ENCODE measurements at regions not wholly inside any gene's neighbourhood (a gene's known extent, or its start where the extent isn't known, plus 50 kb on each side); places are given as distances from the start of the nearest gene placed in this dataset.

- no peak overlapping the region for H2AFZ ChIP-seq (ENCODE audit: low read length)
- H3K9me2 ChIP-seq (replicated peaks; ENCODE audit: insufficient read depth, low read length): no peaks in the 10 kb centered on the region
- H3K36me3 ChIP-seq (ENCODE audit: insufficient read depth, low read length): no peaks in the 10 kb centered on the region
- no peaks in the 10 kb centered on the region for H3K79me2 ChIP-seq (ENCODE audit: low read length)
- H3K27me3 ChIP-seq (ENCODE audit: low read length): no peaks in the 10 kb centered on the region
- no peaks in the 10 kb centered on the region for H3K4me1 ChIP-seq (ENCODE audit: low read length)
- no peaks in the 10 kb centered on the region for H4K20me1 ChIP-seq (ENCODE audit: insufficient read depth, low read depth, low read length)
- H3K27ac ChIP-seq (ENCODE audit: low read length): no peak overlapping the region
- H3K4me3 ChIP-seq (ENCODE audit: low read length): no peak overlapping the region
- no peak overlapping the region for H3K9ac ChIP-seq (ENCODE audit: low read length)
- no peaks in the 10 kb centered on the region for H3K9me3 ChIP-seq (ENCODE audit: low read length)
- no peak overlapping the region for H3K4me2 ChIP-seq (ENCODE audit: low read depth, low read length, poor library complexity, severe bottlenecking)
- DNase-seq: no peak
Measured at GRCh38 chr15:93428807-93429351, 339.9 kb upstream of the RGMA start.

GRCh38 chr15:93428150-93428549 lies 339.1 kb upstream of the RGMA start:
- Histone ChIP-seq H3K4me2 (ENCODE audit: low read depth, low read length, poor library complexity, severe bottlenecking) (no peak overlapping the region), H3K4me1 (ENCODE audit: low read length) (no peaks in the 10 kb centered on the region), H3K4me3 (ENCODE audit: low read length) (no peak overlapping the region), H3K79me2 (ENCODE audit: low read length) (no peaks in the 10 kb centered on the region), H3K9me3 (ENCODE audit: low read length) (no peaks in the 10 kb centered on the region), H4K20me1 (ENCODE audit: insufficient read depth, low read depth, low read length) (no peaks in the 10 kb centered on the region), H2AFZ (ENCODE audit: low read length) (no peak overlapping the region), H3K27me3 (ENCODE audit: low read length) (no peaks in the 10 kb centered on the region), H3K9me2 (replicated peaks; ENCODE audit: insufficient read depth, low read length) (no peaks in the 10 kb centered on the region), H3K9ac (ENCODE audit: low read length) (no peak overlapping the region), H3K27ac (ENCODE audit: low read length) (no peak overlapping the region), H3K36me3 (ENCODE audit: insufficient read depth, low read length) (no peaks in the 10 kb centered on the region)
- no peak for DNase-seq

GRCh38 chr15:93424131-93424530 lies 335.1 kb upstream of the RGMA start:
- no peaks in the 10 kb centered on the region for H3K36me3 ChIP-seq (ENCODE audit: insufficient read depth, low read length)
- H3K4me1 ChIP-seq (ENCODE audit: low read length): no peaks in the 10 kb centered on the region

GRCh38 chr15:93422476-93422875 lies 333.5 kb upstream of the RGMA start:
- DNase-seq: no peak
- no peaks in the 10 kb centered on the region for H4K20me1 ChIP-seq (ENCODE audit: insufficient read depth, low read depth, low read length)

More at GRCh38 chr15:93424131-93424530, 335.1 kb upstream of the RGMA start:
- Histone ChIP-seq H2AFZ (ENCODE audit: low read length) (no peak overlapping the region), H3K9me3 (ENCODE audit: low read length) (no peaks in the 10 kb centered on the region), H4K20me1 (ENCODE audit: insufficient read depth, low read depth, low read length) (no peaks in the 10 kb centered on the region), H3K79me2 (ENCODE audit: low read length) (no peaks in the 10 kb centered on the region), H3K9me2 (replicated peaks; ENCODE audit: insufficient read depth, low read length) (no peaks in the 10 kb centered on the region), H3K4me3 (ENCODE audit: low read length) (no peak overlapping the region), H3K27ac (ENCODE audit: low read length) (no peak overlapping the region), H3K4me2 (ENCODE audit: low read depth, low read length, poor library complexity, severe bottlenecking) (no peak overlapping the region), H3K27me3 (ENCODE audit: low read length) (no peaks in the 10 kb centered on the region), H3K9ac (ENCODE audit: low read length) (no peak overlapping the region)
- no peak for DNase-seq

GRCh38 chr15:93420477-93420876 lies 331.5 kb upstream of the RGMA start:
- no peaks in the 10 kb centered on the region for H4K20me1 ChIP-seq (ENCODE audit: insufficient read depth, low read depth, low read length)
- no peak overlapping the region for H3K9ac ChIP-seq (ENCODE audit: low read length)
- H3K27ac ChIP-seq (ENCODE audit: low read length): no peak overlapping the region
- H3K9me3 ChIP-seq (ENCODE audit: low read length): no peaks in the 10 kb centered on the region
- no peaks in the 10 kb centered on the region for H3K4me1 ChIP-seq (ENCODE audit: low read length)
- H3K4me3 ChIP-seq (ENCODE audit: low read length): no peak overlapping the region
- H3K4me2 ChIP-seq (ENCODE audit: low read depth, low read length, poor library complexity, severe bottlenecking): no peak overlapping the region
- no peaks in the 10 kb centered on the region for H3K9me2 ChIP-seq (replicated peaks; ENCODE audit: insufficient read depth, low read length)
- no peak overlapping the region for H2AFZ ChIP-seq (ENCODE audit: low read length)
- DNase-seq: no peak
- no peaks in the 10 kb centered on the region for H3K27me3 ChIP-seq (ENCODE audit: low read length)
- no peaks in the 10 kb centered on the region for H3K36me3 ChIP-seq (ENCODE audit: insufficient read depth, low read length)
- H3K79me2 ChIP-seq (ENCODE audit: low read length): no peaks in the 10 kb centered on the region

More at GRCh38 chr15:93422476-93422875, 333.5 kb upstream of the RGMA start:
- no peak overlapping the region for H3K27ac ChIP-seq (ENCODE audit: low read length)
- no peaks in the 10 kb centered on the region for H3K9me3 ChIP-seq (ENCODE audit: low read length)
- no peaks in the 10 kb centered on the region for H3K79me2 ChIP-seq (ENCODE audit: low read length)
- no peak overlapping the region for H3K4me2 ChIP-seq (ENCODE audit: low read depth, low read length, poor library complexity, severe bottlenecking)
- no peak overlapping the region for H3K9ac ChIP-seq (ENCODE audit: low read length)
- H3K4me1 ChIP-seq (ENCODE audit: low read length): no peaks in the 10 kb centered on the region
- H3K27me3 ChIP-seq (ENCODE audit: low read length): no peaks in the 10 kb centered on the region
- H2AFZ ChIP-seq (ENCODE audit: low read length): no peak overlapping the region
- no peak overlapping the region for H3K4me3 ChIP-seq (ENCODE audit: low read length)
- no peaks in the 10 kb centered on the region for H3K36me3 ChIP-seq (ENCODE audit: insufficient read depth, low read length)
- H3K9me2 ChIP-seq (replicated peaks; ENCODE audit: insufficient read depth, low read length): no peaks in the 10 kb centered on the region

- Histone ChIP-seq H3K79me2 (ENCODE audit: low read length) (no peaks in the 10 kb centered on the region), H3K9me2 (replicated peaks; ENCODE audit: insufficient read depth, low read length) (no peaks in the 10 kb centered on the region), H4K20me1 (ENCODE audit: insufficient read depth, low read depth, low read length) (no peaks in the 10 kb centered on the region), H3K36me3 (ENCODE audit: insufficient read depth, low read length) (no peaks in the 10 kb centered on the region), H3K27me3 (ENCODE audit: low read length) (no peaks in the 10 kb centered on the region), H2AFZ (ENCODE audit: low read length) (no peak overlapping the region), H3K4me3 (ENCODE audit: low read length) (no peak overlapping the region), H3K27ac (ENCODE audit: low read length) (no peak overlapping the region), H3K4me1 (ENCODE audit: low read length) (no peaks in the 10 kb centered on the region), H3K4me2 (ENCODE audit: low read depth, low read length, poor library complexity, severe bottlenecking) (no peak overlapping the region), H3K9me3 (ENCODE audit: low read length) (no peaks in the 10 kb centered on the region), H3K9ac (ENCODE audit: low read length) (no peak overlapping the region)
- no peak for DNase-seq
Measured at GRCh38 chr15:93420050-93420452, 331.0 kb upstream of the RGMA start.

GRCh38 chr15:93418566-93418965 lies 329.6 kb upstream of the RGMA start:
- Histone ChIP-seq H3K27me3 (ENCODE audit: low read length) (no peaks in the 10 kb centered on the region), H3K79me2 (ENCODE audit: low read length) (no peaks in the 10 kb centered on the region), H3K36me3 (ENCODE audit: insufficient read depth, low read length) (no peaks in the 10 kb centered on the region), H3K4me2 (ENCODE audit: low read depth, low read length, poor library complexity, severe bottlenecking) (no peak overlapping the region), H2AFZ (ENCODE audit: low read length) (no peak overlapping the region), H3K9me2 (replicated peaks; ENCODE audit: insufficient read depth, low read length) (no peaks in the 10 kb centered on the region), H4K20me1 (ENCODE audit: insufficient read depth, low read depth, low read length) (no peaks in the 10 kb centered on the region), H3K9me3 (ENCODE audit: low read length) (no peaks in the 10 kb centered on the region), H3K4me1 (ENCODE audit: low read length) (no peaks in the 10 kb centered on the region), H3K27ac (ENCODE audit: low read length) (no peak overlapping the region), H3K4me3 (ENCODE audit: low read length) (no peak overlapping the region), H3K9ac (ENCODE audit: low read length) (no peak overlapping the region)
- DNase-seq: no peak

GRCh38 chr15:93417631-93418030 lies 328.6 kb upstream of the RGMA start:
- no peaks in the 10 kb centered on the region for H3K4me1 ChIP-seq (ENCODE audit: low read length)
- no peaks in the 10 kb centered on the region for H3K27me3 ChIP-seq (ENCODE audit: low read length)
- no peak overlapping the region for H3K4me3 ChIP-seq (ENCODE audit: low read length)
- no peak for DNase-seq
- H3K9me2 ChIP-seq (replicated peaks; ENCODE audit: insufficient read depth, low read length): no peaks in the 10 kb centered on the region
- H3K9me3 ChIP-seq (ENCODE audit: low read length): no peaks in the 10 kb centered on the region
- H3K4me2 ChIP-seq (ENCODE audit: low read depth, low read length, poor library complexity, severe bottlenecking): no peak overlapping the region
- H3K79me2 ChIP-seq (ENCODE audit: low read length): no peaks in the 10 kb centered on the region
- no peak overlapping the region for H2AFZ ChIP-seq (ENCODE audit: low read length)
- no peaks in the 10 kb centered on the region for H3K36me3 ChIP-seq (ENCODE audit: insufficient read depth, low read length)
- H3K9ac ChIP-seq (ENCODE audit: low read length): no peak overlapping the region
- no peak overlapping the region for H3K27ac ChIP-seq (ENCODE audit: low read length)
- H4K20me1 ChIP-seq (ENCODE audit: insufficient read depth, low read depth, low read length): no peaks in the 10 kb centered on the region

- Histone ChIP-seq H3K4me3 (ENCODE audit: low read length) (no peak overlapping the region), H3K27me3 (ENCODE audit: low read length) (no peaks in the 10 kb centered on the region), H3K4me2 (ENCODE audit: low read depth, low read length, poor library complexity, severe bottlenecking) (no peak overlapping the region)
Measured at GRCh38 chr15:93417156-93417555, 328.1 kb upstream of the RGMA start.

More at GRCh38 chr15:93417156-93417555, 328.1 kb upstream of the RGMA start:
- no peak overlapping the region for H2AFZ ChIP-seq (ENCODE audit: low read length)
- DNase-seq: no peak
- no peaks in the 10 kb centered on the region for H3K9me2 ChIP-seq (replicated peaks; ENCODE audit: insufficient read depth, low read length)
- H3K36me3 ChIP-seq (ENCODE audit: insufficient read depth, low read length): no peaks in the 10 kb centered on the region
- H3K27ac ChIP-seq (ENCODE audit: low read length): no peak overlapping the region
- H3K9me3 ChIP-seq (ENCODE audit: low read length): no peaks in the 10 kb centered on the region
- H3K79me2 ChIP-seq (ENCODE audit: low read length): no peaks in the 10 kb centered on the region
- H4K20me1 ChIP-seq (ENCODE audit: insufficient read depth, low read depth, low read length): no peaks in the 10 kb centered on the region
- no peaks in the 10 kb centered on the region for H3K4me1 ChIP-seq (ENCODE audit: low read length)
- no peak overlapping the region for H3K9ac ChIP-seq (ENCODE audit: low read length)

All from Karpas-422 (cell line).